A549 (cell line): ENCODE measurements at regions not wholly inside any gene's neighbourhood (a gene's known extent, or its start where the extent isn't known, plus 50 kb on each side); places are given as distances from the start of the nearest gene placed in this dataset.

Source experiments
- ATAC-seq, 2 experiments: fragments of 200-7000 bp in 1 of 2; fragments of >200 bp in 1 of 2; cut with Nextera tagmentation in 1 of 2; cut with Tn5 transposase in 1 of 2; 3 replicates each; pipeline versions ENCODE4 v1.8.0 to v1.9.1; 2018 to 2020; ENCODE audit warnings: mild to moderate bottlenecking in 1 of 2, moderate library complexity in 1 of 2
- CTCF ChIA-PET: fragments of 300-600 bp; sonication (Branson Sonifier 250); formaldehyde crosslinking; extraction: SDS; loops from one replicate; lab custom pipeline; 2021; ENCODE audit warnings: antibody characterized with exemption, inconsistent platforms; lab: Yijun Ruan, JAX
- POLR2A ChIA-PET: fragments of 350-600 bp; formaldehyde crosslinking; extraction: SDS; loops from one replicate; lab custom pipeline; 2021; ENCODE audit warnings: antibody characterized with exemption, inconsistent platforms; lab: Yijun Ruan, JAX
- DNase-seq, 2 experiments: peaks; one replicate each; pipeline versions ENCODE4 v3.0.0 to v3.0.0-alpha.2; 2011 to 2016; ENCODE audit warnings: low read depth in 1 of 2, low spot score in 1 of 2
- FAIRE-seq: peaks from 2 replicates; lab custom pipeline; 2011; peaks lifted over from hg19 to GRCh38; lab: Jason Lieb, UNC
- H3K27ac ChIP-seq, 2 experiments: fragments of >200 bp; sonication (Bioruptor Twin); formaldehyde crosslinking; 3 replicates each; pipeline ENCODE4 v1.5.1; 2016 to 2017
- H3K4me1 ChIP-seq: fragments of >200 bp; sonication (Bioruptor Twin); formaldehyde crosslinking; 3 replicates; pipeline ENCODE4 v1.6.1; 2016
- H3K4me2 ChIP-seq: fragments of >200 bp; sonication (Bioruptor Twin); formaldehyde crosslinking; 3 replicates; pipeline ENCODE4 v1.6.1; 2016
- H3K4me3 ChIP-seq: fragments of >200 bp; sonication (Bioruptor Twin); formaldehyde crosslinking; 3 replicates; pipeline ENCODE4 v1.5.1; 2016
- H3K9me3 ChIP-seq: fragments of >200 bp; sonication (Bioruptor Twin); formaldehyde crosslinking; 3 replicates; pipeline ENCODE4 v1.6.1; 2016
- ATOH8 ChIP-seq: fragments of 250-450 bp; sonication (Bioruptor Pico); IDR thresholded peaks from 2 replicates; pipeline ENCODE4 v1.5.0; 2020; ENCODE audit warnings: low read depth, mild to moderate bottlenecking, moderate library complexity
- BHLHE40 ChIP-seq: IDR thresholded peaks from 2 replicates; pipeline ENCODE4 v1.6.1; 2012; ENCODE audit warnings: low read depth, low read length, inconsistent platforms
- CBX2 ChIP-seq: fragments of 200-600 bp; sonication (generic); IDR thresholded peaks from 2 replicates; pipeline ENCODE4 v1.6.1; 2016; ENCODE audit warnings: low read depth, mild to moderate bottlenecking, borderline replicate concordance
- CBX8 ChIP-seq: fragments of 200-600 bp; sonication (generic); IDR thresholded peaks from 2 replicates; pipeline ENCODE4 v1.6.1; 2016
- CHD4 ChIP-seq: fragments of 200-600 bp; sonication (generic); IDR thresholded peaks from 2 replicates; pipeline ENCODE4 v1.6.1; 2016; ENCODE audit warnings: antibody characterized with exemption, mild to moderate bottlenecking, borderline replicate concordance
- CTCF ChIP-seq: fragments of >200 bp; sonication (Bioruptor Twin); formaldehyde crosslinking; IDR thresholded peaks from 3 replicates; pipeline ENCODE4 v1.5.1; 2016
- E2F6 ChIP-seq: IDR thresholded peaks from 2 replicates; pipeline ENCODE4 v1.6.1; 2012; ENCODE audit warnings: low read depth, borderline replicate concordance
- FOSB ChIP-seq: fragments of 250-450 bp; sonication (Bioruptor Pico); IDR thresholded peaks from 2 replicates; pipeline ENCODE4 v1.5.0; 2020; ENCODE audit warnings: mild to moderate bottlenecking, moderate library complexity
- FOXS1 ChIP-seq: fragments of 250-450 bp; sonication (Bioruptor Pico); IDR thresholded peaks from 2 replicates; pipeline ENCODE4 v1.5.0; 2020; ENCODE audit warnings: mild to moderate bottlenecking, moderate library complexity
- HDAC2 ChIP-seq: fragments of 200-600 bp; sonication (generic); IDR thresholded peaks from 2 replicates; pipeline ENCODE4 v1.6.1; 2016
- HOXA7 ChIP-seq: fragments of 250-450 bp; sonication (Bioruptor Pico); IDR thresholded peaks from 2 replicates; pipeline ENCODE4 v1.5.0; 2020; ENCODE audit warnings: mild to moderate bottlenecking, moderate library complexity
- HOXB13 ChIP-seq: fragments of 250-450 bp; sonication (Bioruptor Pico); IDR thresholded peaks from 2 replicates; pipeline ENCODE4 v1.5.0; 2020; ENCODE audit warnings: low read depth, mild to moderate bottlenecking, moderate library complexity
- NPAS2 ChIP-seq: fragments of 250-450 bp; sonication (Bioruptor Pico); IDR thresholded peaks from 2 replicates; pipeline ENCODE4 v1.8.0; 2022; ENCODE audit warnings: mild to moderate bottlenecking, moderate library complexity, borderline replicate concordance
- NR3C1 ChIP-seq: fragments of >200 bp; sonication (Bioruptor Twin); formaldehyde crosslinking; IDR thresholded peaks from 3 replicates; pipeline ENCODE4 v1.6.1; 2017
- RARB ChIP-seq: fragments of 250-450 bp; sonication (Bioruptor Pico); IDR thresholded peaks from 2 replicates; pipeline ENCODE4 v1.8.0; 2021; ENCODE audit warnings: mild to moderate bottlenecking, moderate library complexity
- RFX5 ChIP-seq: fragments of 450-650 bp; IDR thresholded peaks from 2 replicates; pipeline ENCODE4 v1.7.1; 2014; ENCODE audit warnings: antibody characterized with exemption, mild to moderate bottlenecking, moderate library complexity
- SMC3 ChIP-seq: fragments of >200 bp; sonication (Bioruptor Twin); formaldehyde crosslinking; IDR thresholded peaks from 3 replicates; pipeline ENCODE4 v1.6.1; 2018; ENCODE audit warnings: inconsistent platforms
- WGBS: methylation state at CpG from one replicate; pipeline ENCODE4 v1.1.6; 2017; ENCODE audit errors: missing lambda C conversion rate; 5-methylcytosine and 5-hydroxymethylcytosine counted together

GRCh38 chr14:98896449-98896848 lies 375.5 kb downstream of the BCL11B start (continued):
- no peak for TF ChIP-seq HOXB13 (CRISPR knock-in tag)
- TF ChIP-seq CBX8: no peak
- no peak for TF ChIP-seq BHLHE40
- no peak for TF ChIP-seq RARB
- no peak for TF ChIP-seq SMC3

- Histone ChIP-seq H3K4me1 (peaks cover 8% of the 10 kb centered on the region; the same call in 2 of the 3 replicates), H3K27ac (no peak overlapping the region), H3K4me3 (no peak overlapping the region), H3K9me3 (no peaks in the 10 kb centered on the region), H3K4me2 (no peak overlapping the region)
- ChIA-PET POLR2A (no interaction called here), CTCF (interaction anchor here (1.1 kb wide), 1 partner anchor 60 kb away, joined by 3 read pairs; no protein-coding TSS in a partner anchor)
- TF ChIP-seq E2F6: no peak
- no peak for TF ChIP-seq CTCF
- TF ChIP-seq CHD4: no peak
- 42% methylated on average over 7 of the region's 7 CpGs for WGBS
- DNase-seq (no peak), FAIRE-seq (no peak), ATAC-seq (no peak)
Measured at GRCh38 chr14:98897605-98898309, 374.2 kb downstream of the BCL11B start.

GRCh38 chr14:98899441-98899840 lies 372.6 kb downstream of the BCL11B start:
- Histone ChIP-seq H3K27ac (peak overlapping the region in 1 of 2 experiments; percentile 24; a peak in 2 of 6 replicates), H3K4me3 (no peak overlapping the region), H3K4me2 (no peak overlapping the region), H3K4me1 (peaks cover 22% of the 10 kb centered on the region), H3K9me3 (no peaks in the 10 kb centered on the region)
- ChIA-PET POLR2A (no interaction called here), CTCF (no interaction called here)
- 44% methylated on average over 9 of the region's 9 CpGs for WGBS
- ATAC-seq (no peak), DNase-seq (no peak), FAIRE-seq (no peak)
- no peak for TF ChIP-seq FOSB (CRISPR knock-in tag)
- TF ChIP-seq RARB: no peak
- TF ChIP-seq RFX5: no peak
- TF ChIP-seq CBX2: no peak
- no peak for TF ChIP-seq HOXA7 (CRISPR knock-in tag)

GRCh38 chr14:98900236-98900635 lies 371.8 kb downstream of the BCL11B start:
- ChIA-PET POLR2A (no interaction called here), CTCF (no interaction called here)
- no peak for ATAC-seq
- 90% methylated on average over 15 of the region's 15 CpGs for WGBS
- Histone ChIP-seq H3K9me3 (no peaks in the 10 kb centered on the region), H3K27ac (peak overlapping the region; percentile 59 to 63; a peak in 4 of 6 replicates), H3K4me1 (peaks cover 30% of the 10 kb centered on the region), H3K4me2 (no peak overlapping the region; the same call in 2 of the 3 replicates), H3K4me3 (no peak overlapping the region)
- TF ChIP-seq RARB: no peak
- TF ChIP-seq ATOH8 (CRISPR knock-in tag): no peak
- no peak for TF ChIP-seq HDAC2
- TF ChIP-seq NR3C1: no peak
- TF ChIP-seq NPAS2 (CRISPR knock-in tag): no peak
- no peak for TF ChIP-seq FOXS1 (CRISPR knock-in tag)
- DNase-seq: no peak
- FAIRE-seq: no peak
